OCI-LY7 (cell line): ENCODE measurements at regions not wholly inside any gene's neighbourhood (a gene's known extent, or its start where the extent isn't known, plus 50 kb on each side); places are given as distances from the start of the nearest gene placed in this dataset.

Experiments used
- BruUV-seq: library from RNA; stranded (reverse); fragments of 400-500 nt; replicated peaks from 2 replicates; lab custom pipeline; 2021; lab: Mats Ljungman, UMichigan
- CTCF ChIA-PET: fragments of 300-600 bp; sonication (Branson Sonifier 250); formaldehyde crosslinking; loops from one replicate; lab custom pipeline; 2022; ENCODE audit warnings: antibody characterized with exemption; ENCODE audit not compliant: unreplicated experiment; lab: Charles Lee
- POLR2A ChIA-PET: fragments of 300-600 bp; sonication (Branson Sonifier 250); formaldehyde crosslinking; loops from one replicate; lab custom pipeline; 2022; ENCODE audit warnings: antibody characterized with exemption; lab: Charles Lee
- DNase-seq: peaks from one replicate; pipeline ENCODE4 v3.0.0-alpha.2; 2015; ENCODE audit warnings: low spot score
- H2AFZ ChIP-seq: fragments of 200-600 bp; sonication (generic), shearing (Covaris generic); 2 replicates; pipeline ENCODE4 v1.6.1; 2014; ENCODE audit warnings: mild to moderate bottlenecking, antibody characterized with exemption, low read length, moderate library complexity
- H3K27ac ChIP-seq: fragments of 200-600 bp; sonication (generic); 2 replicates; pipeline ENCODE4 v1.5.1; 2014; ENCODE audit warnings: mixed run types, low read depth, mild to moderate bottlenecking, moderate library complexity, low read length, inconsistent platforms; ENCODE audit not compliant: poor library complexity, severe bottlenecking
- H3K36me3 ChIP-seq: fragments of 200-600 bp; sonication (generic); 2 replicates; pipeline ENCODE4 v1.6.1; 2014; ENCODE audit warnings: mild to moderate bottlenecking, antibody characterized with exemption, low read length, moderate library complexity, mixed read lengths; ENCODE audit not compliant: insufficient read depth
- H3K4me1 ChIP-seq: fragments of 200-600 bp; sonication (generic); 2 replicates; pipeline ENCODE4 v1.5.1; 2014; ENCODE audit warnings: mild to moderate bottlenecking, low read length; ENCODE audit not compliant: insufficient read depth, poor library complexity, severe bottlenecking
- H3K4me2 ChIP-seq: fragments of 200-600 bp; sonication (generic); 2 replicates; pipeline ENCODE4 v1.6.1; 2014; ENCODE audit warnings: mild to moderate bottlenecking, low read length
- H3K4me3 ChIP-seq: fragments of 200-600 bp; sonication (generic); 2 replicates; pipeline ENCODE4 v1.5.1; 2014; ENCODE audit warnings: mild to moderate bottlenecking, low read depth, low read length; ENCODE audit not compliant: poor library complexity, severe bottlenecking
- H3K79me2 ChIP-seq: fragments of 200-600 bp; sonication (generic); 2 replicates; pipeline ENCODE4 v1.6.1; 2016; ENCODE audit warnings: low read depth, mild to moderate bottlenecking, low read length, moderate library complexity, mixed read lengths; ENCODE audit not compliant: insufficient read depth
- H3K9me2 ChIP-seq: fragments of 200-600 bp; sonication (generic); 2 replicates; pipeline ENCODE4 v1.6.1; 2016; ENCODE audit warnings: mild to moderate bottlenecking, low read length, mixed read lengths; ENCODE audit not compliant: insufficient read depth
- H3K9me3 ChIP-seq: fragments of 200-600 bp; sonication (generic); 2 replicates; pipeline ENCODE4 v1.6.1; 2014; ENCODE audit warnings: mild to moderate bottlenecking, mixed run types, low read length, mixed read lengths
- H4K20me1 ChIP-seq: fragments of 200-600 bp; sonication (generic); 2 replicates; pipeline ENCODE4 v1.6.1; 2014; ENCODE audit warnings: mild to moderate bottlenecking, antibody characterized with exemption, low read length, moderate library complexity, mixed read lengths; ENCODE audit not compliant: insufficient read depth
- EZH2phosphoT487 ChIP-seq: fragments of 200-600 bp; sonication (generic); IDR thresholded peaks from 2 replicates; pipeline ENCODE4 v1.6.1; 2018; ENCODE audit warnings: low read depth, borderline replicate concordance, mild to moderate bottlenecking, mixed run types, antibody characterized with exemption, low read length, moderate library complexity, mixed read lengths
- intact Hi-C: fragments of 100-400 bp; cut with micrococcal nuclease; formaldehyde crosslinking; loops from one replicate; pipeline ENCODE4 v1.10.0; 2022; ENCODE audit not compliant: unreplicated experiment
- TF ChIP-seq, protein P1 (sequence below): fragments of 200-600 bp; sonication (generic); conservative IDR thresholded peaks from 2 replicates; pipeline ENCODE4 v1.5.1; 2014; ENCODE audit warnings: mild to moderate bottlenecking, antibody characterized with exemption, low read length, moderate library complexity, mixed read lengths

DNA sequence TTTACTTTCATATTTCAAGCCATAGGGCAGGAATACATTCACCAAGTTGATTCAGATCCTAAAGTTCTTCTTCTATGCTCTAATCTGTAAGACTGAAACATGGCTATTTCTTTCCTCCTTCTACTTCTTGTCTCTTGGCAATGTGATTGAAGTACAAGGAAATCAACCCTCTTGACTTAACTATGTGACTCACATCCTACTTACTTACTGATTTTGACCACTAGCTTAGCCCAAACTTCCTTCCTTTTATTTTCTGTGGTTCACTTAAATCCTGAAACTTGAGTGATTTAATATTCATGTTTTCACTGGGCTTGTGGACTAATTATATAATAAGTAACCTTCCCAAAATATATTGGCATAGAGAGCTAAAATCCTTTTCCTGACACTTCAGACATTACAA, 111.2 kb upstream of the NOVA1 start:
- Histone ChIP-seq H3K4me2 (no peak overlapping the region), H3K9me3 (no peaks in the 10 kb centered on the region), H3K9me2 (no peaks in the 10 kb centered on the region), H3K4me3 (no peak overlapping the region), H3K27ac (no peak overlapping the region), H3K79me2 (no peaks in the 10 kb centered on the region), H3K4me1 (no peaks in the 10 kb centered on the region), H3K36me3 (no peaks in the 10 kb centered on the region), H4K20me1 (no peaks in the 10 kb centered on the region), H2AFZ (no peak overlapping the region)
- no TSS peak for BruUV-seq
- intact Hi-C loops, result no loop called here
- POLR2A ChIA-PET, result no interaction called here
- no peak for DNase-seq
- CTCF ChIA-PET, result no interaction called here
- TF ChIP-seq, protein P1, sequence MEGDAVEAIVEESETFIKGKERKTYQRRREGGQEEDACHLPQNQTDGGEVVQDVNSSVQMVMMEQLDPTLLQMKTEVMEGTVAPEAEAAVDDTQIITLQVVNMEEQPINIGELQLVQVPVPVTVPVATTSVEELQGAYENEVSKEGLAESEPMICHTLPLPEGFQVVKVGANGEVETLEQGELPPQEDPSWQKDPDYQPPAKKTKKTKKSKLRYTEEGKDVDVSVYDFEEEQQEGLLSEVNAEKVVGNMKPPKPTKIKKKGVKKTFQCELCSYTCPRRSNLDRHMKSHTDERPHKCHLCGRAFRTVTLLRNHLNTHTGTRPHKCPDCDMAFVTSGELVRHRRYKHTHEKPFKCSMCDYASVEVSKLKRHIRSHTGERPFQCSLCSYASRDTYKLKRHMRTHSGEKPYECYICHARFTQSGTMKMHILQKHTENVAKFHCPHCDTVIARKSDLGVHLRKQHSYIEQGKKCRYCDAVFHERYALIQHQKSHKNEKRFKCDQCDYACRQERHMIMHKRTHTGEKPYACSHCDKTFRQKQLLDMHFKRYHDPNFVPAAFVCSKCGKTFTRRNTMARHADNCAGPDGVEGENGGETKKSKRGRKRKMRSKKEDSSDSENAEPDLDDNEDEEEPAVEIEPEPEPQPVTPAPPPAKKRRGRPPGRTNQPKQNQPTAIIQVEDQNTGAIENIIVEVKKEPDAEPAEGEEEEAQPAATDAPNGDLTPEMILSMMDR, result no peak
- TF ChIP-seq EZH2phosphoT487, result no peak

DNA sequence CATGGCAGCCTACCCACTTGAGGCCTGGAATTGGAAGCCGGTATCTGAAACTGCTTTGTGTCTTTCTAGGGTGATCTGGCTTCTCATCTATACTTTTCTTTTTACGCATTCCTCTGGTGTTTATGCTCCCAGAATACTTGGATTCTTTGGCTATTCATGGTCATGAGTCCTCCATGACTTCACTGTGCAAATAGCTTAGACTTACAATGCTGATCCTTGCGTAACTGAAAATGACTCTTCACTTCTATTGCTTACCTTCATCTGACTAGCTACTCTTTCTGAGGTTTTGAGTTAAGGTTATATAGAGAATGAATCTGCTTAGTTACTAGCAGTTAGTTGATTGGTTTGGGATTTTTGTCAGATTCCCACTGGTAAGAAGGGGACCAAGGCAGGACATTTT, 121.7 kb upstream of the NOVA1 start:
- 0 out of 2 replicates have a peak, but pooled peaks cover 12% of the 10 kb centered on the region for H3K9me3 ChIP-seq
- H3K4me3 ChIP-seq, result no peak overlapping the region
- no peaks in the 10 kb centered on the region for H4K20me1 ChIP-seq
- no peaks in the 10 kb centered on the region for H3K36me3 ChIP-seq
- H3K27ac ChIP-seq, result no peak overlapping the region
- ChIA-PET POLR2A (no interaction called here), CTCF (no interaction called here)
- no peaks in the 10 kb centered on the region for H3K9me2 ChIP-seq
- intact Hi-C loops, result no loop called here
- no peak overlapping the region for H3K4me2 ChIP-seq
- TF ChIP-seq, protein P1, result no peak
- TF ChIP-seq EZH2phosphoT487, result no peak
- no peaks in the 10 kb centered on the region for H3K79me2 ChIP-seq
- DNase-seq, result no peak
- no peaks in the 10 kb centered on the region for H3K4me1 ChIP-seq
- no peak overlapping the region for H2AFZ ChIP-seq
- no TSS peak for BruUV-seq

DNA sequence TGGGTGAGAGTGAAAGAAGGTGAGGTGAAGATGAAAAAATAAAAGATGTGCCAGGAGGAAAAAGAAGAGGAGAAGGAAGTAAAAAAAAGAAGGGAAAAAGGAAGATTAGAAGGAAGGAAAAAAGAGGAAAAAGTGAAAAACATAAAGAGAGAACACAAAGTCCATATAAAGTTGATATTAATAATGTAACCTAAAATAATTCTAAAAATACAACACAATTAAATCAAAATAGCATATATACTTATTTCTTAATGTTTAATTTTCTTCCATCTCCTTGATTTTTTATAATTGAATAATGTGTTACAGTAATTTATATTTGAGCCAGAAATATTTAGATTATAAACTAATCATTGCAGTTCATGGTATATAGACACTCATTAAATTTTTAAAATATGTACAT, 124.4 kb upstream of the NOVA1 start:
- H3K79me2 ChIP-seq, result no peaks in the 10 kb centered on the region
- BruUV-seq, result no TSS peak
- H3K4me1 ChIP-seq, result no peaks in the 10 kb centered on the region
- H4K20me1 ChIP-seq, result no peaks in the 10 kb centered on the region
- no peaks in the 10 kb centered on the region for H3K36me3 ChIP-seq
- DNase-seq, result no peak
- no peak overlapping the region for H3K4me3 ChIP-seq
- 0 out of 2 replicates have a peak, but pooled peaks cover 11% of the 10 kb centered on the region for H3K9me3 ChIP-seq
- H2AFZ ChIP-seq, result no peak overlapping the region
- CTCF ChIA-PET, result no interaction called here
- POLR2A ChIA-PET, result interaction anchor here (0.7 kb wide), 1 partner anchor 31 kb away, joined by 3 read pairs; no protein-coding TSS in a partner anchor
- H3K27ac ChIP-seq, result no peak overlapping the region
- H3K9me2 ChIP-seq, result no peaks in the 10 kb centered on the region
- TF ChIP-seq, protein P1, result no peak
- no peak for TF ChIP-seq EZH2phosphoT487
- H3K4me2 ChIP-seq, result no peak overlapping the region
- intact Hi-C loops, result no loop called here
